GM10266 (cell line): ENCODE measurements at regions not wholly inside any gene's neighbourhood (a gene's known extent, or its start where the extent isn't known, plus 50 kb on each side); places are given as distances from the start of the nearest gene placed in this dataset.

ENCODE experiments used
- DNase-seq: peaks from one replicate; pipeline ENCODE4 v3.0.0; 2012; ENCODE audit errors: extremely low spot score
- CTCF ChIP-seq: IDR thresholded peaks from 2 replicates; pipeline ENCODE4 v1.5.1; 2012; ENCODE audit warnings: mild to moderate bottlenecking, low read depth; ENCODE audit not compliant: control insufficient read depth, insufficient read depth; ENCODE audit errors: missing control alignments

DNA sequence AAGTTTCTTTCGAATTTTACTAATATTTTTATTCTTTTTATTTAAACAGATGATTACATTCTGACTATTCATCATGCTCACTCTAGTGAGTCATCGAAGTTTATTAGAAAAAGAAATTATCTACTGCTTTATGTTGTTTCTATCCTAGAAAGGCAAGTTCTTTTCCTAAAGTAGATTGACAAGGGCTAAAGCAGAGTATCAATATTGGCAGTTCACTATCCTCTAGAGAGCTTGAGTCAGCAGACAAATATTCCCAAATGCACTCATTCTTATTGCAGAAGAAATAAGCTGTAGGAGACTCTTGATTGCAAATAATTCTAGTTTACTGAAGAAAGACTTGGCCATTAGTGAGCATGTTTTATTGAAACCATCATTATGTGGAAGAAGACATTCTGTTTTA is 911.8 kb downstream of the CENPC start:
- TF ChIP-seq CTCF, result no peak
- DNase-seq, result no peak

GRCh38 chr4:66629927-66630326 is 915.4 kb downstream of the CENPC start:
- DNase-seq, result no peak
- no peak for TF ChIP-seq CTCF

DNA sequence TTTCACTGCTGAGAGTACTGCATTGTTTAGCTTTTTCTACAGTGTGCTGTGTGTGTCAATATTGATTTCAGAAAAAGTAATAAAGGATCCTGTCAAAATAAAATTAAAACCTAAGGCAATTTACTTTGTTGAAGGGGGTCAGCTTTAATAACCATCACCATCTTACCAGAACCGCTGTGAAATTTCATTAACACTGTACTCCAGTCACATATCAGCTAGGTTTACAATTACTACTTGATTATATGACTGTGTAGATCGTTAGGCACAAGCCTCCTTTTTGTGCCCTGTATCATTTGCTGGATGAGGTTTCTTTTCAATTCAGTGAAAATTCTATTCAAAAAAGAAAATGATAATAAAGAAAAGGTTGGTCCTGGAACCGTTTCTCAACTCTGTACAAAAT is 917.2 kb downstream of the CENPC start:
- TF ChIP-seq CTCF, result no peak

GRCh38 chr4:66625480-66625879 is 919.8 kb downstream of the CENPC start:
- TF ChIP-seq CTCF, result no peak
- DNase-seq, result no peak

More for the DNA sequence above, 917.2 kb downstream of the CENPC start:
- no peak for DNase-seq

- TF ChIP-seq CTCF, result no peak
- no peak for DNase-seq
Observed at GRCh38 chr4:66613591-66613990, 931.7 kb downstream of the CENPC start.

DNA sequence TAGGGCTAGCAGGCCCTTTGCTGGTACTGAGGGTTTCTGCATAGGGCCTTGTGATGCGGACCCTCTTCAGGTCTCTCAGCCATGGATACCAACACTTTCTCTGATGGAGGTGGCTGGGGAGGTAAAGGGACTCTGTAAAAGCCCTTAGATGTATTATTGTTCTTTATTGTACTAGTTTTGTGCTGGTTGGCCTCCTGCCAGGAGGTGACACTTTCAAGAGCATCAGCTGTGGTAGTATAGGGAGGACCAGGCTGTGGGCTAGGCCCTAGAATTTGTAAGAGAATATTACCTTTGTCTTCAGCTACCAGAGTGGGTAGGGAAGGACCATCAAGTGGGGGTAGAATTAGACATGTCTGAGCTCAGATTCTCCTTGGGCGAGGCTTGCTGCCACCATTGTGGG is 936.3 kb downstream of the CENPC start:
- no peak for TF ChIP-seq CTCF
- DNase-seq, result no peak

- DNase-seq, result no peak
- no peak for TF ChIP-seq CTCF
Observed at GRCh38 chr4:66606908-66607307, 936.6 kb upstream of the EPHA5 start.
